D341Med (cell line): ENCODE measurements at regions not wholly inside any gene's neighbourhood (a gene's known extent, or its start where the extent isn't known, plus 50 kb on each side); places are given as distances from the start of the nearest gene placed in this dataset.

Experiments
- DNase-seq: peaks from one replicate; pipeline ENCODE4 v3.0.0; 2012; ENCODE audit warnings: low spot score

DNA sequence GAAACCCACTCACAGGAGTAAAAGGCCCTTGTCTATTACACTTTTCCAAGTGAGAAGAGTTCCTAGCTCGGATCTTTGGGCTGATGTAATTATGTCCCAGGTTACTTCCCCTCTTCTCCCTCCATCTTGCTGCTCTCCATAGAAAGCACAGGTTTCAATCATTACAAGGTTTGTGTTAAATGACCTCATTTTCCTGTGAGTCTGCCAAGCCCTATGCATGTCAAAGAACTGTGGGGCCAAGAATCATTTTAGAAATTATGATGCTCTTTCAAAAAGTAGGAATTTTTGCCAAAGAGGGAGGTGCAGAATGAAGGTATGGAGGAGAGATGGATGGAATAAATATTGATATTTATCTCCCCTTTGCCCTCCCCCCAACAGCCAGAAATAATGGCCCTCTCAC lies 129.3 kb upstream of the TPM1 start:
- no peak for DNase-seq

DNA sequence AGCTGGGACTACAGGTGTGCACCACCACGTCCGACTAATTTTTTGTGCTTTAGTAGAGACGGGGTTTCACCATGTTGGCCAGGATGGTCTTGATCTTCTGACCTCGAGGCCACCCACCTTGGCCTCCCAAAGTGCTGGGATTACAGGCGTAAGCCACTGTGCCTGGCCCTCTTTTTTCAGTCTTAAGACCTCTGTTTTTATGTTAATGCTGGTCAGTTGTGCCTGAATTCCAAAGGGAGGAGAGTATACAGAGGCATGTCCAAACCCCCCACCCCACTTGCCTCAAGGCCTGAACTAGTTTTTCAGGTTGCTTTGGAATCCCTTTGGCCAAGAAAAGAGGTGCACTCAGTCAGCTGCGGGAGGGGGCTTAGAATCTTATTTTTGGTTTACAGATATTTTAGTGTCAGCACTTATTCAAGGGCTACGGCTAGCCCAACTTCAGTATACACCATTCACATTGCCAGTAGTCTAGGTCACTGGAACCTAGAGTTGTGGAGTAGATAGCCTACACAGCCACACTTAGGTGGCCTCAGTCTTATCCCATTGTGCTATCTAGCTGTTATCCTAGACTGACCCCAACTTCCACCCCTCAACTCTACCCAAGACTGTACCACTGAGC lies 128.0 kb upstream of the TPM1 start:
- no peak for DNase-seq

DNA sequence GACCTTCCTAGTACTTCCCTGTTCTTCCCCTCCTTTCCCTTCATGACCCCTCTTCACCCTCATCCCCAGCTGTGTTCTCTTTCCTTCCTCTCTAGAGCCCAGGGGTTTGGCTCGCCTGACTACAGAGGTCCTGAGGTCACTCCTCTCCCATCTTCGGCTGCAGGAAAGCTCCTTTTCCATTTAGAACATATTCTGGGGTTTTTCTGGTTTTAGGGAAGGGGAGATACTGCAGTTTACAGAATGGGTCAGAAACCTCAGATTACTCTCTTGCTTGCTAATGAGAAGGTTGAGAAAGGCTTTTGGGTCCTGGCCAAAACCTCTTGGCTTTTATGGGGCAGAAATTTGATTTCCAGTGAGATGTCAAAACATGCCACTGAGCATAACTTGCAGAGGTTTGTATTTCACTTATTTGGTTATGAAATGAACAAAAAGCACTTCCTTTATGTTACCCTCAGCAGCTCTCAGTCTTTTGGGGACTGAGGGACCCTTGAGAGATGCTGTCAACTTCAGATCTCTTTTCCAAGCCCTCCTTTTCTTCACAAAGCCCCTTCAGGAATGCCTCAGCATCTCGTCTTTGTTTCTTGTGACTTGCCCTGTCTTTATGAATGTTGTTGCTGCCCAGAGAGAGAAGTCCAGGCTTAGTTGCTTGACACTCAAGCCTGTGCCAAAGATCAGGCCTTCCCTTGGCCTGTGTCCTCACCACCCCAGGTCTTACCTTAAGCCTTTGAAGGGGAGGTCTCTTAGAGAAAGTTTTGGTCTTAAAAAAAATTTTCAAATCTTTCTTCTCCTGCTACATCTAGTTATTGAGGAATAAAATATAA lies 121.7 kb upstream of the TPM1 start:
- no peak for DNase-seq

DNA sequence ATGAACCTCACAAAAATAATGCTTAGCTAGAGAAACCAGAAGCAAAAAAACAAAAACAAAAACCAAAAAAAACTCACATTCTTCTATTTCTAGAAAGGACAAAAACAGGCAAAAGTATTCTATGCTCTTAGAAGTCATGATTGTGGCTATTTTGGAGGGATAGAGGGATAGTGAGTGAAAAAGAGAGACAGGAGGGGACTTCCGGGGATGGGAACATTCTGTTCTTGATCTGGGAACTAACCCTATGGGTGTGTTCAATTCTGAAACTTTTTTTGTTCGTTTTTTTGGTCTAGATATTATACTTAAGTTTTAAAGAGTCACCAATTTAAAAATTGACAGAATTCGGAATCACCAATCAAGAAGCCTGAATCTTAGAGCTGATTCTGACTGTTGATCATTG lies 120.0 kb upstream of the TPM1 start:
- DNase-seq: no peak

DNA sequence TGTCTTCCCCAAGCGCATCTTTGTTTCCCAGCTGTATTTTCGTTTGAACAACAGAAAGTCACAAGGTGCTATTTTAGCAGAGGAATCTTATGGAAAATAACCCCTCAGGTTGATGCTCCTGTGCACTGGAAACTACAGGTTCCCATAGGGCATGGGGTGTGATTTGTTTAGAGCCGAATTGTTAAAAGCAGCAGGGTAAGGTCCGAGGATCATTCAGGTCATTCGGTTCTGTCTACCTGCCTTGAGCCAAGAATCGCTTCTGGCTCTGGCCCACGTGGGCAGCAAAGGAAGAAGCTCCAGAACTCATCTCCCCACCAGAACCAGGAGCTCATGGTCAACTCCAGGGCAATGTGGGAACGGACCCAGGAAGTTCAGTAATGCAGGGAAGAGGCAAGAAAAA lies 116.7 kb upstream of the TPM1 start:
- no peak for DNase-seq

DNA sequence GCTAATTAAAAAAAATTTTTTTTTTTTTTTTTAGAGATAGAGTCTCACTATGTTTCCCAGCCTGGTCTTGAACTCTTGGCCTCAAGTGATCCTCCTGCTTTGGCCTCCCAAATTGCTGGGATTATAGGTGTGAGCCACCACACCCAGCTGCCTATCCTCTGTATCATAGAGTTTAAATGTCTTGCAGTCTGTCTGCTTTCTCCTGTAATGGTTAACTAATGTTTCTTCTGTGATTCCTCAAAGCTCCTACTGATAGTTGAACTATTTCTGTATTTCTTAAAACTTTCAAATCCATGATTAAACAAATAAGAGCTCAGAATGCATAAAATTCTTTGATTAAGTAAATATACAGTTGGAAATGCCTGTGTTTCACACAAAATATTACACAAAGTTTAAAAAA lies 115.4 kb upstream of the TPM1 start:
- DNase-seq: no peak

DNA sequence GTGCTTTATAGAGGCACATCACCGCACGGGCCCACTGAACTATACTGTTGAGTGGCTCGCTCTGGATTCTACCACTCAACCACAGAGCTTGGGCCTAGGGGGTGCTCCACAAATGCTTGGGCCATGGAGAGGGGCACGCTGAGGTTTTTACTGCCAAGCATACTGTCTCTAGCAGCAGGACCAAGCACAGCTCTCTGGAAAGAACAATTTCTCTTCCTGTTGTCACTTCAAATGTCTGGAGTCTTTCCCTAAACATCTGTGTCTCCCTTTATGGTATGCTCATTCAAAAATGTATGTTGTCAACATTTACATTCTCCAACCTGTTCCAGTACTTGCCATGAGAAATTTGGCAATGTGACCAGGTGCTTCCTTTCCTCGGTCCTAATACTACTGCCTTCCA lies 114.7 kb upstream of the TPM1 start:
- DNase-seq: no peak

DNA sequence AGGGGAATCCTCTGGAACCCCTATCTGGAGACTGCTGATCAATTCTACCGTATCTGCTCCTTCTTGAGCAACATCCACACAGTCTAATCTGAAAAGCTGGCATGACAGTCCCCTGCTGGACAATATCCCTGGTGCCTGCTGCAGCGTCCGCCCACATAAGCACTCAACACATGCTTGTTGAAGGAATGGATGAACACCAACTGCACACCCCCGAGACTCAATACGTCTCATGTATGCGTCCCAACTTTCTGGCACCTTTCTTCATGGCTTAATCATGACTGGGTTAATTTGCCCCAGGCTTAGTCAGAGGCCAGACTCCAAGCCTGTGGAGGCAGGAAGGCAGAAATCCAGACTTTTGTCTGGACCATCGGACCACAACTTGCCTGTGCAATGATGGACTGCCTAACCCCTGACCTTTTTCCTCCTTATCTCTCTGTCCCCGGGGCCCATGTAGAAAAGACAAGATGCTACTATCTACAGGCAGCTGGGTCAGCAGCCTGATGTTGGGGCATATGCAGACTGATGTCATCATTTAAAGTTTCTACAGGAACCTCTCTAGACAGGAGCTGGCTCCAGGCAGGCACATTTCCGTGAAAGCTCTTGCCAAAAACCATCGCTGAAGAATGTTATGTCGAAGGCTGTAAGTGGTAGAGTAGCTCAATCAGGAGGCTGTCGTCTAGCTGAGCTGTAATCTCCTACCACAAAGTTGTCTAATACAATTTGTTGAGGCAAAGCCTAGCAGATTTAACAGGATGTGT lies 114.1 kb upstream of the TPM1 start:
- DNase-seq: no peak

DNA sequence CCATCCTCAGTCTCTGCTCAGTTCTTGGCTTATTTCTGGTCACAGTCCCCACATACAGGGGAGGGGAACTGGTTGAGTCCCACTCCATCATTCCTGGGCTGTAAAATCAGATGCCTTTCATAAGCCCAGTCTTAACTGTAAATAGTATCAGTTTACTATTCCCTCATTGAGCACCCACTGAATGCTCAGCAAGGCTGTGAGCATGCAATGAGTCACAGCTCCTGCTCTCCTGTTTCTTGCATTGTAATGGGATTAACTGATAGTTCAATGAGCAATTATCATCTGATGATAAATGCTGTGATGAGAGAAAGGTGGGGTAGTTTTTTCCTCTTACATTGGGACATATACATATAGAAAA lies 113.6 kb upstream of the TPM1 start:
- no peak for DNase-seq

DNA sequence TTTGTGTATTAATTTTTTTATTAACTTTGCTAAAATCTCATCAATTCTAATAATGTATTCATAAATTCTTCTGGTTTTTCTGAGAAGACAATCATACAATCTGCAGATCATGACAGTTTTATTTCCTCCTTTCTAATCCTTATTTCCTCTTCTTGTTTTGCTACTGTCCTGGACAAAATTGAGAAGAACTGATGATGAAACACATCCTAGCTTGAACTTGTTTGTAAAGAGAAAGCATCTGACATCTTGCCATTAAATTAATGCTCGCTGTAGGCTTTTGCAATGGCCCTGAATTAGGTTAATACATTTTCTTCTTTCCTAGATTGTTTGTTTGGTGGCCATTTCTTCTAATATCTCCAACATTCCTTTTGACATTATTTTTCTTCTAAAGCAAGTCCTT lies 110.9 kb upstream of the TPM1 start:
- no peak for DNase-seq

DNA sequence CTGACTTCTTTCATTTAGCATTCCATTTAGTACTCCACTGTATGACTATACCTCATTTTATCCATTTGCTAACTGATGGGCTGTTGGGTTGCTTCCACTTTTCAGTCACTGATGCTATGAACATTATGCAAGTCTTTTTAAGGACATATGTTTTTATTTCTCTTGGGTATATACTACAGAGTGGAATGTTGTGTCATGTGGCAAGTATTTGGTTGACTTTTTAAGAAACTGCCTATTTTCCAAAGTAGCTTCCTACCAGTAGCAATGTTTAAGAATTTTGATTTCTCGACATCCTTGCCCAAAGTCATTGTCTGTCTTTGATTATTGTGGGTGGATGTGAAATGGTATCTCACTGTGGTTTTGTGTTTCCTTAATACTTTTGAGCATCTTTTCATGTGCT lies 110.1 kb upstream of the TPM1 start:
- DNase-seq: no peak

DNA sequence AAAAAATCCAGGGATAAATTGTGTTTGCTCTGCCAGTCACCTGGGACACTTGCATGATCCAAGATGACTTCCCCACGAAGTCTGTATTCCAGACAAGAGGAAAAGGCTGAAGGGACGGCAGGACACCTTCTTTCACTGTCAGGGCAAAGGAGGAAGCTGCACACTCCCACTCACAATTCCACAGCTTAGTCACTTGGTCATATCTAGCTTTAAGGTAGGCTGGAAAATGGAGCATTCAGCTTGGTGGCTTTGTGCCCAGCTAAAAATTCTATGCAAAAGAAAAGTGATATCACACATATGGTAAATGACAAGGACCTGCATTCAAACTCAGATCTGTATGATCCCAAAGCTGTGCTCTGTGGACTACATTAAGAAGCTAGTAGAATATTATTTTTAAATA lies 109.2 kb upstream of the TPM1 start:
- no peak for DNase-seq

DNA sequence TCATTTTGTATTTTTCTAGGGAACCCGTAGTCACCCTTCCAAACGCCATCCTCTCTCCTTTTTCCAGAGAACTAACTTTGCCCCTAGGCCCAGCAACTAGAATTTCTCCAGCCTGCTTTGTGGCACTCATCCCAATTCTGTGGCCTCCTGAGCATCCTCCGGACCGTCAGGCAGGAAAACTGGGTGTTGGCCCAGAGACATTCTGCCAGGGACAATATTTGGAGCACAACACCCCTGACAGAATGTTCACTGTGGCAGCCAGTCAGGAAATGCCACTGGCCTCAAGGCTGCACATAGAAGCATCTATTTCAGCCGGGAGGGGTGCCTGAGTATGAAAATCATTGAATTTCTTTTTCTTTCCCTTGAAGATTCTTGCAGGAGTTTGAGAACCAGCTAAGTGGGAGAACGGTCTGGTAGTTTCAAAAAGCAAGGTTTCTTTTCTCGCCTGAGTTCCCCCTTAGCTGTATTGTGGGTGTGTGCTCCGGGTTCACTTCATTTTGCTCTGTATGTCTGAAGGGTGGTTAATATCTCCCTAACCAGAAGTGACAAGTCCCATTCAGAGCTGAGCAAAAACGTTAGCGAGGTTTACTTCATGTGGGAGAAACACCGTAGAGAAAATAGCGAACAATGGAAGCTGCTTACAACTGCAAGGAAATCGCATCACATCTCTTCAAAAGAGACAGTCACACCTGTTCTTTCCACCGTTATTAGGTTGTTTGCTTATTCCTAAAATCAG lies 108.1 kb upstream of the TPM1 start:
- no peak for DNase-seq

DNA sequence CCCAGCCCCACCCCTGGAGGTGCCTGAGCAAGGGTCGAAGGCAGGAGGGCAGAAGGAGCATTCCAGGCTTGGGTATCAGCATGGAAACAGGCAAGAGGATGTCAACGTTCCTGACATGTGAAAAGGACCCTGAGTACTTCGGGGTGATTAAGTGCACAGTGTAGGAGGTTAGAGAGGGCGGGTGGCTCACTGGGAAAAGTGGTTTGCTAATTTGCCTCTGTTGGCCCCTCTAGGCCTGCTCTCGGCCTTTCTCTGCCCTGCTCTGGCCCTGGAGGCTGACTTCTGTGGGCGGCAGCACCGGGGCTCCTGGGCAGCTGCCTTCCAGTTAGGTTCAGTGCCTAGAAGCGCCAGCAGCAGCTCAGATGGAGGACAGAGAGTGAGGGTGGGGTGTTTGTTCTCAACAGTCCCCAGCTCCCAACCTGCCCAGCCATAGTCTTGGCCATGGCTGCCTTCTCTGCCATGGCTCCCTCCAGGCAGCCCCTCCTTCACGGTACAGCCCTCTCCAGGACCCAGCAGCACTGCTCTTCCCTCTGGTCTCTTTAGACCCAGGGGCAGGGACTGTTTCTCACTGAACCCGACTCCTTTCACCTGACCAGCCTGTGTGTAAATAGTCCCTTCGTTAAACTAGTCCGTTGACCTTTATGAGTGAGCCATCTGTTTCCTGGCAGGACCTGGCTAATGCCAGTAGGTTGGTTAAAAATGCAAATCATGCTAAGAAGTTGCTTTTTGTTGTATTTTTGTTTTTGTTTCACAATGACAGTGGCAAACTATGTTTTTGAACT lies 107.1 kb upstream of the TPM1 start:
- DNase-seq: no peak

DNA sequence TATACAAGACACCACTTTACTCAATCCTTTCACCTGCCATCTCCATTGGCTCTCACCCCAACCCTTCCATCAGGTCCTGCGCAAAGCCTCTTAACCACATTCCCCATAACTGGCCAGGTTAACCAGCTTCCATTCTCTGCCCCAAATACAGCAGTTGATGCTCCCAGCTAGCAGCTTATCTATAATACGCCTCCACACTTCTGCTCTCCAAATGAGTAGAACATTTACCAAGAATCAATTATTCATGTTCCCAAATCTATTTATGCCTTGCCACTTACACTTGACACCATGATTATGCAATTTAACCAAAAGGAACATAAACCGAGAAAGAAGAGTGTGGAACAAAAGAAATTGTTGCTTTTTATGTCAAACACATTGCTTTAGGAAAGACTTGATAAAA lies 103.7 kb upstream of the TPM1 start:
- no peak for DNase-seq

DNA sequence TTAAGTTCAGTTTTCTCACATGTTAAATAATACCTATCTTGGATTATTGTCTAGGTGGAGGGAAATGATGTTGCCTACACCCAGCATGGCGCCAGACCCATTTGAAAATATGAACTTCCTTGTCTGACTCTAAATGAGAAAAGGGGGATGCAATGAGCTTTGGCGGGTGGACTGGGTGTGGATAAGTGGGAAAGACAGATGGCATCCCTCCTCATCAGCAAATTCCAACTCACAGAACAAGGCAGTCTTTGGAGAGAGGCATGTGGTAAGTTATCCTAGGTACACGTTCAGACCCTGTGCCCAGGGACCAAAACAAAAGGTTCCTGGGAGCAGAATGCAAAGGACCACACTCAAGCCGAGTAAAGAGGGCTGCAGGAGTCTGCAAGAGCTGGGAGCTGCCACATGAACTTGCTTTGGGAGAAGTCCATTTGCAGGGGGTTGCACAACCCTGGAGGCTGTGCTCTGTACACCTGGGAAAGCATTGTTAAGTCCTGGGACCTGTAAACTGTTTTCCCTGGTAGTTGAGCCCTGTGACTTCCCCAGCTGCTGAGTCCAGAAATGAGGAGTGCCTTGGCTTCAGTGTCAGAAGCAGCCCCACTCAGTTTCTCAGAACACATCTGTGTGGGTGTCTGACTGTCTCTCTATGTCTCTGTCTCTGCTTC lies 102.3 kb upstream of the TPM1 start:
- DNase-seq: no peak

DNA sequence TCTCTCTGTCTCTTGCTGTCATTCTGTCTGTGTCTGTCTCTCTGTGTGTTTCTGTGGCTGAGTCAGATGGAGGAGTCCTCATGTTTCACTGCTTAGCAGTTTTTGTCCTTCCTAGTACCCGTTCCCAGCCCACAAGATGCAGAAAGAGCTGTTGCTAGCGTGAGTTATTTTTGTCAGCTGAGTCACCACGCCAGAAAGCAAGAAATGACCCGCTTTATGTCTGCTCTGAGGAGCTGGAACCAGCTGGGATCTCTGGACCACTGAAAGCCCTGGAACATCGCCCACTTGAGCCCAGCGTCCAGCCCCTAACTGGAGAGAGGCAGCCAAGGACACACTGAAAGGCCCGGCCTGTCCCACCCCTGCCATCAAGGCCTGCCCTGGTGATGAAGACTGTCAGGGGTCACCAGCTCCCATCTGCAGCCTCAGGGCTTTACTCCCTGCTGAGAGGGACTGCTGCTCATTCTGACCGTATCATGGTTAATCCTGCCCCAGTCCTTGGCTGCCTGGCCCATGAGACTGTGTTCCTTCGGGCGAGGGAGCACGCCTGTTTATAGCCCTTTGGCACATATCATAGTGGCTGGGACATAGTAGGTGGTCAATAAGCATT lies 101.7 kb upstream of the TPM1 start:
- DNase-seq: no peak

DNA sequence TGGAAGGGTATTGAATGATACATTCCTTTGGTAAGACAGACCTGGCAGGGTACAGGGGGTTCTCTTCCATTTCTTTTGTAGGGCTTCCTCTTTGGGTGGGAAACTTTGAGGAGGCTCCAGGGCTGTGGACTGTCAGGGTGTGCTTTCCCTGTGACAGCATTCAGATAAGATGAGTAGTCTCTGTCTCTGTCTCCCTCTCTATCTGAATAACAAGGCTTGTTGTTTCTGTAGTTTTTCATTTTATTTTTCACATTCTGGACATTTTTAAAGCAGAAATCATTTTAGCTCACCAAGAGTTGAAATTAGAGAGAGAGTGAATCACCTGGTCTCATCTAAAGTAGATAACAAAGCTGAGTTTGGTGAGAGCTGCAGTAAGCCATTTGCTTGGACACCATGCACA lies 100.8 kb upstream of the TPM1 start:
- DNase-seq: no peak

DNA sequence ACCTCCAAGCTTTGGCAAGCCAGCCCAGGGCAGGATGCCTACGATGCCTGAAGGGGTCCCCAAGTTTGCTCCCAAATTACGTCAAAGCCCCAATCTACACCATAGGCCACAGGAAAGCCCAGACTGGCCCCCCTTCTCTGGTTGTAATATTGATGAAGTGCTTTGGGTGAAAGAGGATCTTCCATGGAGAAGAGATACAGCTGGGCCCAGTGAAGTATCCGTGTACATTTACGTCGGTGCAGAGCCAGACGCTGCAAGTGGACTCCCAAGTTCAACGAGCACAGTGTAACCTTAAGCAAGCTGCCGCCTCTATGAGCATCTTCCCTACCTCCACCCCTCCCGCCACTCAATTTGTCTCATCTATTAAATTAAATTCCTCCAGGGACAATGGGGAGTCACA lies 100.1 kb upstream of the TPM1 start:
- no peak for DNase-seq

DNA sequence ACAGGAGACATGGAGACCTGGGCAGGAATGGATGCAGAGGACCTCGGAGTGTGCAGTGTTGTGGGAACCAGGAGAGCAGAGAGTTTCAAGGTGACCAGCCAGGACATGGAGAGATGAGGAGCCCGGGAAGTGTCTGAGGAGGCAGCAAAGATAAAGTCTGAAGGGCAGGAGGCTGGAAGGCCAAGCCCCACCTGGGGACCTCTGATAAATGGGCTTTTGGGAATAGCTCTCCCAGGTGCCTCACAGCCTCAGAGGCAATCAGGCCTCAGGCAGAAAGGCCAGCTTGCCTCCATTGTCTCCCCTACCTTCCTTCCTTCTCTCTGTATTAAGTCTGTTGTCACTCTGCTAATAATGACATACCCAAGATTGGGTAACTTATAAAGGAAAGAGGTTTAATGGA lies 97.5 kb upstream of the TPM1 start:
- no peak for DNase-seq

DNA sequence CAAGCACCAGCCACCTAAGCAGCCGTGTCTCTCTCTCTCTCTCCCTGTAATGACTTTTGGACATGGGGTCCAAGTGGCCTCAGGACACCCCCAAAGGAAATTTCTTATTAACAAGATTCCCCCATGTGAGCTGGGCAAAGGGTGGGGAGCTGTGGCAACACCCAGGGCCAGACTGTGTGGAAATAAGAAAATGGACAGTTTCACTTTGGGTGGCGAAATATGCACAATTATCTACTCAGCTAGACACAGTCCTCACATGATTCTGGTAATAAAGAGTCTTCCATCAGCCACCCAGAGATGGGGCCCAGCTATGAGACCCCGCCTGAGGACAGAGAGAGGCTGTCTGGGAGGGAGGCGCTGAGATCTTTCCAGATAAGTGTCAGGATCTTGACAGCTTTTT lies 96.8 kb upstream of the TPM1 start:
- no peak for DNase-seq
